Left lung (tissue), 4 donors: ENCODE measurements at regions not wholly inside any gene's neighbourhood (a gene's known extent, or its start where the extent isn't known, plus 50 kb on each side); places are given as distances from the start of the nearest gene placed in this dataset.

Source experiments
- ATAC-seq: fragments of 200-7000 bp; cut with Tn5 transposase; one replicate; pipeline ENCODE4 v1.9.1; 2020; ENCODE audit warnings: moderate library complexity
- DNase-seq, 4 donors: peaks; one replicate each; pipeline ENCODE4 v3.0.0-alpha.2; 2013 to 2020
- H3K27ac ChIP-seq, 2 donors: fragments of 200-600 bp; sonication (generic) in 1 of 2; one replicate each; pipeline versions ENCODE4 v1.5.0 to v1.8.0; 2020 to 2021
- H3K27me3 ChIP-seq, 2 donors: fragments of 200-600 bp; sonication (generic) in 1 of 2; one replicate each; pipeline versions ENCODE4 v1.5.0 to v1.8.0; 2020 to 2021
- H3K36me3 ChIP-seq, 2 donors: fragments of 200-600 bp; sonication (generic) in 1 of 2; one replicate each; pipeline versions ENCODE4 v1.5.0 to v1.8.0; 2020 to 2021
- H3K4me1 ChIP-seq, 2 donors: fragments of 200-600 bp; one replicate each; pipeline ENCODE4 v1.8.0; 2021
- H3K4me3 ChIP-seq, 2 donors: fragments of 200-600 bp; sonication (generic) in 1 of 2; one replicate each; pipeline versions ENCODE4 v1.5.0 to v1.8.0; 2020 to 2021; ENCODE audit warnings: mild to moderate bottlenecking in 1 of 2
- H3K9me3 ChIP-seq, 2 donors: fragments of 200-600 bp; sonication (generic) in 1 of 2; one replicate each; pipeline versions ENCODE4 v1.5.0 to v1.8.0; 2020 to 2021
- intact Hi-C, 2 donors: fragments of 100-400 bp; cut with DNase I; formaldehyde crosslinking; loops; one replicate each; pipeline versions ENCODE4 v1.11.2 to v1.14.2; 2022
- TF ChIP-seq, protein P1 (sequence below), 2 donors: fragments of 200-600 bp; sonication (generic) in 1 of 2; IDR thresholded peaks; one replicate each; pipeline versions ENCODE4 v1.5.0 to v1.8.0; 2021; ENCODE audit warnings: antibody characterized with exemption in 2 of 2
- donor health status: DM: no; HTN: yes; CAD: no.
- donor health status: DM: no; HTN: no; CAD: no.

DNA sequence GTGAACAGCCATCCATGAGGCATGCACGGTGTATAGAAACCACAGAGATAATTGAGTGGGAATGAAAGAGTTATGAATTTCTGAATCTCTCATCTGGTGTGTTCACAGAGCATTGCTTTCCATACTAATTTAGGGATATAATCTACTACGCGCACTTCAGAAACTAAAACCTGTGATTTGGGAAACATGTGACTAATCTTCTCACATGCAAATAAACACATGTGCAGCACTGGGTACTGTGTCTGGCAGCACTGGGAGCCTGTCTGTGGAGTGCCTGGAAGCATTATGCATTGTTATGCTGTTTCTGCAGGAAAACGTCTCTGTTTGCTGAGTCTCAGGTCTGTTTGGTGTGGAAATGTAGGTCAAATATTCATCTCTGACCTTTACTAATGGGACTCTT is 287.3 kb downstream of the CMPK2 start:
- H3K36me3 ChIP-seq = no peaks in the 10 kb centered on the region
- no peak for DNase-seq
- H3K9me3 ChIP-seq = no peaks in the 10 kb centered on the region
- H3K4me3 ChIP-seq = no peak overlapping the region
- no peak overlapping the region for H3K27ac ChIP-seq
- H3K4me1 ChIP-seq = no peaks in the 10 kb centered on the region
- TF ChIP-seq, protein P1, sequence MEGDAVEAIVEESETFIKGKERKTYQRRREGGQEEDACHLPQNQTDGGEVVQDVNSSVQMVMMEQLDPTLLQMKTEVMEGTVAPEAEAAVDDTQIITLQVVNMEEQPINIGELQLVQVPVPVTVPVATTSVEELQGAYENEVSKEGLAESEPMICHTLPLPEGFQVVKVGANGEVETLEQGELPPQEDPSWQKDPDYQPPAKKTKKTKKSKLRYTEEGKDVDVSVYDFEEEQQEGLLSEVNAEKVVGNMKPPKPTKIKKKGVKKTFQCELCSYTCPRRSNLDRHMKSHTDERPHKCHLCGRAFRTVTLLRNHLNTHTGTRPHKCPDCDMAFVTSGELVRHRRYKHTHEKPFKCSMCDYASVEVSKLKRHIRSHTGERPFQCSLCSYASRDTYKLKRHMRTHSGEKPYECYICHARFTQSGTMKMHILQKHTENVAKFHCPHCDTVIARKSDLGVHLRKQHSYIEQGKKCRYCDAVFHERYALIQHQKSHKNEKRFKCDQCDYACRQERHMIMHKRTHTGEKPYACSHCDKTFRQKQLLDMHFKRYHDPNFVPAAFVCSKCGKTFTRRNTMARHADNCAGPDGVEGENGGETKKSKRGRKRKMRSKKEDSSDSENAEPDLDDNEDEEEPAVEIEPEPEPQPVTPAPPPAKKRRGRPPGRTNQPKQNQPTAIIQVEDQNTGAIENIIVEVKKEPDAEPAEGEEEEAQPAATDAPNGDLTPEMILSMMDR (IDR thresholded peaks at IDR 0.05) = no peak
- intact Hi-C loops = no loop called here
- no peaks in the 10 kb centered on the region for H3K27me3 ChIP-seq
- ATAC-seq = no peak

DNA sequence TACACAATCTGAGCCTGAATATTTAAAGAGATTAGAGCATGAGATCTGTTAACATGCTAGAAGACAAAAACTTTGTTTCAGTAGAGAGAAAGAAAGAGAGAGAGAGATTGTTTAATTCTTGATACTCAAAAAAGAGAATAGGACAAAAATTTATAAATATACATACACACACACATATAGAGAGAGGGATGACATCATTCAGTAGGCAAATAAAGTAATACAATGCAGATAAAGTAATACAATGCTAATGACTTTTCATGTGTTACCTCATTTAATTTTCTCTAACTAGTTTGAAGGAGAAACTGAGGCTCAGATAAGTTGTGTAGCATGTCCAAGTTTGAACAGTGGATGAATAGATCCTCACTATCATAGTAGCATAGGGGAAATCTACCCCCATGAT is 286.4 kb downstream of the CMPK2 start:
- H3K9me3 ChIP-seq = no peaks in the 10 kb centered on the region
- no peaks in the 10 kb centered on the region for H3K36me3 ChIP-seq
- no peaks in the 10 kb centered on the region for H3K27me3 ChIP-seq
- no peak overlapping the region for H3K27ac ChIP-seq
- TF ChIP-seq, protein P1 (IDR thresholded peaks at IDR 0.05) = no peak
- H3K4me1 ChIP-seq = no peaks in the 10 kb centered on the region
- ATAC-seq (no peak), DNase-seq (no peak)
- no peak overlapping the region for H3K4me3 ChIP-seq
- intact Hi-C loops = no loop called here

DNA sequence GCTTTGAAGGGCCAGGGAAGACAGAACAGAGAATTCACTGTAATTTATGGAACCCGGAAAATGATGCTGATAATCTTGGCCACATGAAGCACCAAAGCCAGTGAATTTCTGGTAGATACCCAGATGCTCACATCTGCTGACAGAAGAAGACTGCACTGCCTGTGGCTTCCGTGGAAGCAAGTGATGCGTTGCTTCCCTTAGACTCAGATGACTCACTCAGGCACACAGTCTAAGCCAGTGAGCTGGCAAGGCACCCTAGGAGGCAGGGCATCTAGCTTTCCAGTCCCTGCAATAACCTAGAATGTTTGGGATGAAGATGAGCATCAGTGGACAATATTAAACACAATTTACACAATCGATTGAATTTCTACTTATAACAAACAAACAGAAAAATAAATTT is 284.7 kb downstream of the CMPK2 start:
- Histone ChIP-seq H3K4me1 (no peaks in the 10 kb centered on the region), H3K27me3 (no peaks in the 10 kb centered on the region), H3K4me3 (no peak overlapping the region), H3K36me3 (no peaks in the 10 kb centered on the region), H3K27ac (no peak overlapping the region), H3K9me3 (no peaks in the 10 kb centered on the region)
- DNase-seq (no peak), ATAC-seq (no peak)
- intact Hi-C loops = no loop called here
- TF ChIP-seq, protein P1 (IDR thresholded peaks at IDR 0.05) = no peak

DNA sequence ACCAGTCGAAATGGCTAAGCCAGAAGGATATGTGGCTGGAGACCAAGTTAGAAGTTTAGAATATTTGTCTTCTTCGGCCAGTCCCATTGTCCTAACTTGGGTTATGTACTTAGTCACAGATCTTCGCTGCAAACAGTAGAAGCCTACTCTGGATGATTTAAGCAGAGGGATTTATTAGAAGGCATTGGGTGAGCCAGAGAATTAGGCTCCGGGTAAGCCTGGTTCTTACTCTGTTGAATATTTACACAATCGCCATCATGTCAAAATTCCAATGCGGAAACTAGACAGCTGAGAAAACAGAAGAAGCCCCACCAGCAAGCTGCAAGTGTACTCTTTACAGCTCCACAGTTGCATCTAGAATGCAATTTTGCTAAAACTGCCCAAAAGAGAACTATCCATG is 276.6 kb downstream of the CMPK2 start:
- no peak for DNase-seq
- H3K4me3 ChIP-seq = no peak overlapping the region
- TF ChIP-seq, protein P1 (IDR thresholded peaks at IDR 0.05) = no peak
- H3K4me1 ChIP-seq = no peaks in the 10 kb centered on the region
- H3K27ac ChIP-seq = no peak overlapping the region
- H3K9me3 ChIP-seq = no peaks in the 10 kb centered on the region
- H3K27me3 ChIP-seq = no peaks in the 10 kb centered on the region
- no peaks in the 10 kb centered on the region for H3K36me3 ChIP-seq
- intact Hi-C loops = no loop called here
- ATAC-seq = no peak

DNA sequence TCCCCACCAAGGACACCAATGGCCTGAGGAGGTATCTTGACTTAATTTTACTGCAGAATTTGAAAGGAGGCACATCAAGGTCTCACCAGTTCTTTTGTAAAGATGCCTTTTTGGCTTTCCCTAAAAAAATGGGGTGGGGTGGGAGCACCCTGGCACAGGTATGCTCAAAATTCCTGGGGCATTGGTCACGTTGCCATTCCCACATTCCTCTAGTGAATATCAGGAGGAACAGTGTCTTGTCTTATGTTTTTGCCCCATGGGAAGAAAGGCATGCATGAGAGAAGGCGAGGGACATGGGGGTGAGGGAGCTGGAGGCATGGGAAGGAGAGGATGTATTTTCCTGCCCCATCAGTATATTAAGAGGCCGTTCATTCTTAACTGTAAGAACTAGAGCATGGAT is 275.3 kb downstream of the CMPK2 start:
- H3K36me3 ChIP-seq = no peaks in the 10 kb centered on the region
- TF ChIP-seq, protein P1 (IDR thresholded peaks at IDR 0.05) = no peak
- ATAC-seq (no peak), DNase-seq (no peak)
- no peak overlapping the region for H3K27ac ChIP-seq
- no peaks in the 10 kb centered on the region for H3K4me1 ChIP-seq
- H3K4me3 ChIP-seq = no peak overlapping the region
- intact Hi-C loops = no loop called here
- H3K27me3 ChIP-seq = no peaks in the 10 kb centered on the region
- H3K9me3 ChIP-seq = no peaks in the 10 kb centered on the region
